ENCODE measurements at regions not wholly inside any gene's neighbourhood (a gene's known extent, or its start where the extent isn't known, plus 50 kb on each side); places are given as distances from the start of the nearest gene placed in this dataset.
A peak's percentile ranks its signal among the peaks of the same experiment; 100 is the strongest.
"Not testable (repeated sequence)": the region's sequence is repeated elsewhere in the genome, so short reads cannot be mapped to it uniquely, and the experiment has no call there.

DNA sequence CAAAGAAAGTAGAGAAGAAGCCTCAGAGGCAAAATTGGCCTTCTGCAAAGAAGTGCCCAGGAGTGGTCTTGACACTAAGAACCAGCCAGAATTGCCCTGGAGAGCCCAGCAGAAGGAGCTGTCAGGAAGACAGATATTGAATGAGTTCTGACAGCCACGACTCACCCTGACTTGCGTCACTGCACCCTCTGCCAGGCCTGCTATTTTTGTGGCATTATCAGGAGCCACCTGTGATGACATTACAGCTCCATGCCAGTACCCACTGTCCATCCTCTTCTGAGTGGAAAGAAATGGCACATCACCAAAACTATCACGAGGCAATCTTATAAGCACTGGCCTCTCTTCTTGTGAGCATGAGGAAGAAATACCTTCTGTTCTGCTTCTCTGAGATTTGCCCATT is 67.7 kb downstream of the SMIM20 start:
- Histone ChIP-seq H3K4me1 (ENCODE audit: control insufficient read depth in 1 of 2, insufficient read depth in 2 of 2, low read length in 2 of 2) (no peaks in the 10 kb centered on the region), H3K27me3 (ENCODE audit: control insufficient read depth in 1 of 2, insufficient read depth in 2 of 2, low read length in 1 of 2) (no peaks in the 10 kb centered on the region), H3K4me3 (ENCODE audit: low read length in 2 of 2) (no peak overlapping the region), H3K27ac (ENCODE audit: low read depth in 1 of 2, low read length in 2 of 2) (no peak overlapping the region), H3K36me3 (ENCODE audit: control insufficient read depth in 1 of 2, insufficient read depth in 2 of 2, low read length in 1 of 2) (no peaks in the 10 kb centered on the region), H3K9me3 (ENCODE audit: control insufficient read depth, low read length) (no peaks in the 10 kb centered on the region)
- WGBS, 2 donors, result 82 to 89% methylated on average over 3 of the region's 3 CpGs
- ATAC-seq (ENCODE audit: low FRiP score) (no peak), DNase-seq (no peak)
- intact Hi-C loops (cut with DNase I), result loop anchor here (10.0 kb wide), 2 partner anchors 103 to 1023 kb away; no protein-coding TSS in a partner anchor

DNA sequence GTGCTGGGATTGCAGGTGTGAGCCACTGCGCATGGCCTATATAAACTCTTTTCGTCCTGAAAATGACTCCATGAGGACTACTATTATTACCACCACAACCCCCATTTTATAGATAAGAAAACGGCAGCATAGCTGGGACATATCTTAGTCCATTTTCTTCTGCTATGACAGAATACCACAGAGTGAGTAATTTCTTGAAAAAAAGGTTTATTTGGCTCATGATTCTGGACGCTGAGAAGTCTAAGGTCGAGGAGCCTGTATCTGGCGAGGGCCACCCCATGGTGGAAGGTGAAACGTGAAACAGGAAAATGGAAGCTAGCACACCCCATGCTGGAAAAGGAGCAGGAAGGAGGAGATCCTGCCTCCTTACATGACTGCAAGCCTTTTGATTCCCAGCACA is 68.9 kb downstream of the SMIM20 start:
- Histone ChIP-seq H3K36me3 (ENCODE audit: control insufficient read depth in 1 of 2, insufficient read depth in 2 of 2, low read length in 1 of 2) (no peaks in the 10 kb centered on the region), H3K9me3 (ENCODE audit: control insufficient read depth, low read length) (no peaks in the 10 kb centered on the region), H3K4me1 (ENCODE audit: control insufficient read depth in 1 of 2, insufficient read depth in 2 of 2, low read length in 2 of 2) (no peaks in the 10 kb centered on the region), H3K27me3 (ENCODE audit: control insufficient read depth in 1 of 2, insufficient read depth in 2 of 2, low read length in 1 of 2) (no peaks in the 10 kb centered on the region), H3K27ac (ENCODE audit: low read depth in 1 of 2, low read length in 2 of 2) (no peak overlapping the region), H3K4me3 (ENCODE audit: low read length in 2 of 2) (no peak overlapping the region)
- DNase-seq (no peak), ATAC-seq (ENCODE audit: low FRiP score) (no peak)
- intact Hi-C loops (cut with DNase I), result loop anchor here (10.0 kb wide), 2 partner anchors 102 to 1022 kb away; no protein-coding TSS in a partner anchor
- WGBS, 2 donors, result 51 to 53% methylated on average over 7 of the region's 7 CpGs

DNA sequence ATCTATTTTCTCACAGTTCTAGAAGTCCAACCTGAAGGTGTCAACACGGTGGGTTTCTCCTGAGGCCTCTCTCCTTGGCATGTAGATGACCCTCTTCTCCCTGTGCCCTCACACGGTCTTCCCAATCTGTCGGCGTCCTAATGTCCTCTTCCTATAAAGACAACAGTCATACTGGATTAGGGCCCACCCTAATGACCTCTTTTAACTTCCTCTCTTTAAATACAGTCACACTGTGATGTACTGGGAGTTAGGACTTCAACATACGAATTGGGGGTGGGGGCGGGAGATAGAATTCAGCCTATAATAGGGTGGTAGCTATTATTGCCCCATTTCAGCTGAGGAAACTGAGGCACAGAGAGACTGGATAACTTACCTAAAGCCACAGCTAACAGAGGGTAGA is 70.2 kb downstream of the SMIM20 start:
- intact Hi-C loops (cut with DNase I), result loop anchor here (10.0 kb wide), 2 partner anchors 101 to 1021 kb away; no protein-coding TSS in a partner anchor
- DNase-seq, result no peak
- H3K9me3 ChIP-seq (ENCODE audit: control insufficient read depth, low read length), result no peaks in the 10 kb centered on the region
- H3K4me1 ChIP-seq (ENCODE audit: control insufficient read depth in 1 of 2, insufficient read depth in 2 of 2, low read length in 2 of 2), result no peaks in the 10 kb centered on the region
- no peak for ATAC-seq (ENCODE audit: low FRiP score)
- no peaks in the 10 kb centered on the region for H3K36me3 ChIP-seq (ENCODE audit: control insufficient read depth in 1 of 2, insufficient read depth in 2 of 2, low read length in 1 of 2)
- H3K27ac ChIP-seq (ENCODE audit: low read depth in 1 of 2, low read length in 2 of 2), result no peak overlapping the region
- WGBS, 2 donors, result 85 to 87% methylated on average over 6 of the region's 6 CpGs
- H3K27me3 ChIP-seq (ENCODE audit: control insufficient read depth in 1 of 2, insufficient read depth in 2 of 2, low read length in 1 of 2), result no peaks in the 10 kb centered on the region
- H3K4me3 ChIP-seq (ENCODE audit: low read length in 2 of 2), result no peak overlapping the region

DNA sequence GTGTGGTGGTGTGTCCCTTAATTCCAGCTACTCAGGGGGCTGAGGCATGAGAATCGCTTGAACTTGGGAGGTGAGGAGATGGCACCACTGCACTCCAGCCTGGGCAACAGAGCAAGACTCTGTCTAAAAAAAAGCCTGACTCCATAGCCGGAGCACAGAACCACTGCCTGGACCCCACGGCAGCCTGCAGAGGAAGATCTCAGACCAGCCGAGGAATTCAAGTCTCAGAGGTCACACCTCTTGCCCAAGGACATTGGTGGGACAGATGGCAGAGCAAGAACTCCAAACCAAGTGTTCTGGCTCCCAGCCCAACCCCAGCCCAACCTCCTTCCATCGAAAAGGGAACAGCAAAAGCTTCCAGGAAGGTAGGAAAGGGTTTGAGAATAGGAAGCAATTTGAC is 70.8 kb downstream of the SMIM20 start:
- no peak overlapping the region for H3K27ac ChIP-seq (ENCODE audit: low read depth in 1 of 2, low read length in 2 of 2)
- H3K27me3 ChIP-seq (ENCODE audit: control insufficient read depth in 1 of 2, insufficient read depth in 2 of 2, low read length in 1 of 2), result no peaks in the 10 kb centered on the region
- WGBS, 2 donors, result 82 to 87% methylated on average over 5 of the region's 5 CpGs
- ATAC-seq (ENCODE audit: low FRiP score), result no peak
- H3K4me1 ChIP-seq (ENCODE audit: control insufficient read depth in 1 of 2, insufficient read depth in 2 of 2, low read length in 2 of 2), result no peaks in the 10 kb centered on the region
- no peak overlapping the region for H3K4me3 ChIP-seq (ENCODE audit: low read length in 2 of 2)
- no peaks in the 10 kb centered on the region for H3K36me3 ChIP-seq (ENCODE audit: control insufficient read depth in 1 of 2, insufficient read depth in 2 of 2, low read length in 1 of 2)
- DNase-seq, result no peak
- no peaks in the 10 kb centered on the region for H3K9me3 ChIP-seq (ENCODE audit: control insufficient read depth, low read length)
- intact Hi-C loops (cut with DNase I), result loop anchor here (5.0 to 10.0 kb wide), 3 partner anchors 100 to 1020 kb away; no protein-coding TSS in a partner anchor

DNA sequence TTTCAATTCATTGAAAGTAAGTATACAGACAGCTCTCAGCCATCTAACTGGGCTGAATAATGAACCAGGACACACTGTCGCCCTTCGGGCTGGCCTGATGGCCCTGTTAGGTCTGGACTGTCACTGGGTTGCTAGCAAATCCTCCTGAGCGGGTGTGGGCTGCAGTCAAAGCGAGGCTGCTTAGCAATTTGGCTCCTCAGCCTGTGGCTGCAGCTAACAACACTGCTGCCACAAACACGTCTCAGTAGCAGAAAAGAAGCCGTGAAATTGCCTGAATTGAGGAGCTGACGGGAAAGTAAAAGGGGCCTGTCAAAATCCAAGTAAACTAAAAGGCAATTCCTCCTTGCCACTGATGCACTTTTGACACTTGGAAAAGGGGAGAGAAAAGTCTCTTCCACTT is 72.8 kb downstream of the SMIM20 start:
- no peaks in the 10 kb centered on the region for H3K4me1 ChIP-seq (ENCODE audit: control insufficient read depth in 1 of 2, insufficient read depth in 2 of 2, low read length in 2 of 2)
- H3K4me3 ChIP-seq (ENCODE audit: low read length in 2 of 2), result no peak overlapping the region
- no peaks in the 10 kb centered on the region for H3K27me3 ChIP-seq (ENCODE audit: control insufficient read depth in 1 of 2, insufficient read depth in 2 of 2, low read length in 1 of 2)
- H3K27ac ChIP-seq (ENCODE audit: low read depth in 1 of 2, low read length in 2 of 2), result no peak overlapping the region
- H3K36me3 ChIP-seq (ENCODE audit: control insufficient read depth in 1 of 2, insufficient read depth in 2 of 2, low read length in 1 of 2), result no peaks in the 10 kb centered on the region
- DNase-seq, result no peak
- WGBS, 2 donors, result 94 to 99% methylated on average over 7 of the region's 7 CpGs
- intact Hi-C loops (cut with DNase I), result loop anchor here (5.0 to 10.0 kb wide), 3 partner anchors 98 to 1018 kb away; no protein-coding TSS in a partner anchor
- no peak for ATAC-seq (ENCODE audit: low FRiP score)
- H3K9me3 ChIP-seq (ENCODE audit: control insufficient read depth, low read length), result no peaks in the 10 kb centered on the region

DNA sequence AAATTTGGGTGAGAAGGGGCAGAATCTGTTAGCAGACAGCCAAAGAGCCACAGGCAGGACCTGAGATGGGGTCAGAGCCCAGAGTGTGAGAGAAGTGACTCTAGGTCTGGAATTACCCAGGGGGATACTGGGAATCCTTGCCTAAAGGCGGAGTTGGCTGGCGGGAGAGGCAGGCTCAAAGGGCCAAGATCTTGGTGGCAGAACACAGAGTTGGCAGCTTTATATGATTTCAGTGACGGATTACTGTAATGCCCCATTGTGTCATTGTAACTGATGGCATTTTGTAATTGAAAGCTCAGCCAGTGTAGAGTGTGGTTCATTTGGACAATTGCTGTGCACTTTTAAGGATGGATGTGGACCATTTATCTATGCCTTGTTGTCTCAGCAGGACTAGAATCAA is 77.3 kb downstream of the SMIM20 start:
- Histone ChIP-seq H3K27ac (ENCODE audit: low read depth in 1 of 2, low read length in 2 of 2) (no peak overlapping the region), H3K36me3 (ENCODE audit: control insufficient read depth in 1 of 2, insufficient read depth in 2 of 2, low read length in 1 of 2) (no peaks in the 10 kb centered on the region), H3K9me3 (ENCODE audit: control insufficient read depth, low read length) (no peaks in the 10 kb centered on the region), H3K4me3 (ENCODE audit: low read length in 2 of 2) (no peak overlapping the region), H3K27me3 (ENCODE audit: control insufficient read depth in 1 of 2, insufficient read depth in 2 of 2, low read length in 1 of 2) (no peaks in the 10 kb centered on the region), H3K4me1 (ENCODE audit: control insufficient read depth in 1 of 2, insufficient read depth in 2 of 2, low read length in 2 of 2) (no peaks in the 10 kb centered on the region)
- DNase-seq, result no peak
- intact Hi-C loops (cut with DNase I), result no loop called here
- ATAC-seq (ENCODE audit: low FRiP score), result no peak
- WGBS, 2 donors, result 7 to 12% methylated on average over 3 of the region's 3 CpGs

DNA sequence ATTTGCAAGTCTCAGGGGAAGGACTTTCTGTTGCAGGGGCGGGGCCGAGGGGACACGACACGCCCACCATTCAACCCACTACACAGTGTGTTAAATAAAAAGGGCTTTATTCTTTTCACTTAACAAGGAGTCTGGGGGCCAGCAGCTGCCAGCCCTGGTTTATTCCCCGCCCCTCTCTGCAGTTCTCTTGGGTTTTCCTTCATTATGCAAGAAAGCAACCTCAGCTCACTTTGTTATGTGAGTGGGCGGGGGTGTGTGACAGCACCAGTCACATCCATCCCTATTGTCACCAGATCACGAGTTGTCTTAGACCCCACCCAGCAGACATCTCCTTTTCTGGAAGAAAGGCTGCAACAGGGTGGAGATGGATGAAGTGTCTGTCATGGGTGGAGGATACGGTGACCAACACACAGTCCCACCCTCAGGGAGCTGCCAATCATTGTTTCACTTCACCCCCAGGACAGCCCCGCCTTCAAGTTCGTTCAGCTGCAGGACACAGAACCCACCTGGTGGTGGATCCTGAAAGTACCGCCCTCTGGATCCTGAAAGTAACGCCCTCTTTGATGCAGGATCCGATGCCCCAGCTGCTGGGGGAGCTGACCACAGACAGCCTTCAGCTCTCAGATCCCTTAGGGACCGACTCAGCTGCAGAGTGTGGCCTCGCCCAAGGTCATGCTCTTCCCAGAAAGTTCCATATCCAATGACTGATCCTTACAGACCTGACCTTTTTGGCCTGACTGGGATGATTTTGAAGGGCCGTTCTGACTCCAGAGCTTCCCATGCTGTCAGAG is 79.6 kb downstream of the SMIM20 start:
- WGBS, 2 donors, result 85 to 87% methylated on average over 16 of the region's 16 CpGs
- intact Hi-C loops (cut with DNase I), result no loop called here
- H3K36me3 ChIP-seq (ENCODE audit: control insufficient read depth in 1 of 2, insufficient read depth in 2 of 2, low read length in 1 of 2), result no peaks in the 10 kb centered on the region
- no peak overlapping the region for H3K4me3 ChIP-seq (ENCODE audit: low read length in 2 of 2)
- no peaks in the 10 kb centered on the region for H3K4me1 ChIP-seq (ENCODE audit: control insufficient read depth in 1 of 2, insufficient read depth in 2 of 2, low read length in 2 of 2)
- H3K9me3 ChIP-seq (ENCODE audit: control insufficient read depth, low read length), result no peaks in the 10 kb centered on the region
- ATAC-seq (ENCODE audit: low FRiP score), result no peak
- DNase-seq, result no peak
- H3K27ac ChIP-seq (ENCODE audit: low read depth in 1 of 2, low read length in 2 of 2), result no peak overlapping the region
- no peaks in the 10 kb centered on the region for H3K27me3 ChIP-seq (ENCODE audit: control insufficient read depth in 1 of 2, insufficient read depth in 2 of 2, low read length in 1 of 2)

DNA sequence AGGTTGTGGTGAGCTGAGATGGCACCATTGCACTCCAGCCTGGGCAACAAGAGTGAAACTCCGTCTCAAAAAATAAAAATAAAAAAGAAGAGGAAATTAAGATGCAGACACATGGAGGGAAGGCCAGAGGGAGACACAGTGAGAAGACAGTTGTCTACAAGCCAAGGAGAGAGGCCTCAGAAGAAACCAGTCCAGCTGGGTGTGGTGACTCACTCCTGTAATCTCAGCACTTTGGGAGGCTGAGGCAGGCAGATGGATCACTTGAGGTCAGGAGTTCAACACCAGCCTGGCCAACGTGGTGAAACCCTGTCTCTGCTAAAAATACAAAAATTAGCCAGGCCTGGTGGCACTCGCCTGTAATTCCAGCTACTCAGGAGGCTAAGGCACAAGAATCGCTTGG is 80.6 kb downstream of the SMIM20 start:
- H3K27ac ChIP-seq (ENCODE audit: low read depth in 1 of 2, low read length in 2 of 2); intact Hi-C loops (cut with DNase I); H3K4me3 ChIP-seq (ENCODE audit: low read length in 2 of 2); ATAC-seq (ENCODE audit: low FRiP score); H3K4me1 ChIP-seq (ENCODE audit: control insufficient read depth in 1 of 2, insufficient read depth in 2 of 2, low read length in 2 of 2); H3K9me3 ChIP-seq (ENCODE audit: control insufficient read depth, low read length); H3K36me3 ChIP-seq (ENCODE audit: control insufficient read depth in 1 of 2, insufficient read depth in 2 of 2, low read length in 1 of 2); H3K27me3 ChIP-seq (ENCODE audit: control insufficient read depth in 1 of 2, insufficient read depth in 2 of 2, low read length in 1 of 2): not testable (repeated sequence)
- WGBS, 2 donors, result 75 to 76% methylated on average over 4 of the region's 4 CpGs
- DNase-seq, result peak in 1 of 2 donors; percentile 59

DNA sequence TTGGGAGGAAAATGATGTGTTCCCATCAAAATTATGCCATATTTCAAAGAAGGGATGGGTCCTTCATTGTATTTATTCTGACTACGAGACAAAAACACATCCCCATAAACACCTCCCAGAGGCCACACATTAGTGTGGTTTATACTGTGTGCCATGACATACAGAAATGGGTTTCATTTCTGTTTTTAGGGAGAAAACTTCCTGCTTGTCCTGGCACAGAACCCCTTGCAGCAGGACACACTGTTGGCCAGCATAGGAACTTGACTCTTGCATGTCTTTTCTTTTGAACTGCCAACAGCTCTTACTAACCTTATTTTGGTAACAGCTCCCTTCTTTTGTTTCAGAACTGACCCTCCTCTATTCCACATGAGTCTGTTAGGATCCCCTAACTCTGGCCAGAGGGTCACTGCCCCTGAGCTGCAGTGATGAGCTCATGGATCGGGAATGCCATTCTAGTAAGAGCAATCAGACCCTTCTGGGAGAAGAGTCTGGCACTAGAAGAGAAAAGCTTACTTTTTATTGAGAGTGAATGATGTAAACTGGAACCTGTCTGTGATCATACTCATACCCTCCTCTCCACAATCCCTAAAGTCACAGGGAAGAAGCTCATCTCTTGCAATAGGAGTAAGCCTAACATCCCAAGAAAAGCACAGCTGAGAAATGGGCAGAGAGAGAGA is 86.4 kb downstream of the SMIM20 start:
- Histone ChIP-seq H3K27me3 (ENCODE audit: control insufficient read depth in 1 of 2, insufficient read depth in 2 of 2, low read length in 1 of 2) (no peaks in the 10 kb centered on the region), H3K27ac (ENCODE audit: low read depth in 1 of 2, low read length in 2 of 2) (no peak overlapping the region), H3K4me1 (ENCODE audit: control insufficient read depth in 1 of 2, insufficient read depth in 2 of 2, low read length in 2 of 2) (no peaks in the 10 kb centered on the region), H3K4me3 (ENCODE audit: low read length in 2 of 2) (no peak overlapping the region), H3K36me3 (ENCODE audit: control insufficient read depth in 1 of 2, insufficient read depth in 2 of 2, low read length in 1 of 2) (no peaks in the 10 kb centered on the region), H3K9me3 (ENCODE audit: control insufficient read depth, low read length) (no peaks in the 10 kb centered on the region)
- no peak for DNase-seq
- no peak for ATAC-seq (ENCODE audit: low FRiP score)
- intact Hi-C loops (cut with DNase I), result no loop called here
- WGBS, 2 donors, result 51 to 59% methylated on average over 2 of the region's 2 CpGs

Measured in aorta (tissue), 5 donors.